GM04503 (cell line): ENCODE measurements at regions not wholly inside any gene's neighbourhood (a gene's known extent, or its start where the extent isn't known, plus 50 kb on each side); places are given as distances from the start of the nearest gene placed in this dataset.

Experiments used
- DNase-seq: peaks from one replicate; pipeline ENCODE4 v3.0.0-alpha.2; 2012; ENCODE audit warnings: low read depth

DNA sequence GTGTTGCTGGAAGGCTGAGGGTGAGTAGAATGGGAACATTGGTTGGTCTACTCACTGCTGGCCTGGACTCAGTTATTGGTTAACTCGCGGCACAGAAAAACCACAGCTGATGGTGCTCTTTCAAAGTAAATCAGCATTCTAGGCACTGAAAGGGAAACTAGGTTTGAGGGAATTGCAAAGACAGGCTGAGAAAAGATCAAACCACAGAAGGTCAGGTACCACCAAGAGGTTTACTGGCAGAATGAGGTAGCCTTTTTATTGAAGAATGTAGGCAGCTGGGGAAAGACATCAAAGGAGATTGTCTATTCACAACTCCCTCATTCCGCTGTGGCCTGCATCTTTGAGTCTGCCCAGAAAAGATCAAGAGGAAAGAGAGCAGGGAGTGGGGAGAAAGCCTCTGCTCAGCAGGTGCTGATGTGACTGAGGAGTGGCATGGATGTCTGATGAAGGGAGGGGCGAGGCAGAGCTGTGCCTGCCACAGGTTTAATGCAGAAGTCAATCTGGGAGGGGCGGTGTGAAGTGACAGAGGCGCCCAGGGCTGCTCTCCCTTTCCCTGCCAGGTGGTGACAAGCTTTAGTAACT is 255.5 kb downstream of the MAN2A1 start:
- DNase-seq = no peak

DNA sequence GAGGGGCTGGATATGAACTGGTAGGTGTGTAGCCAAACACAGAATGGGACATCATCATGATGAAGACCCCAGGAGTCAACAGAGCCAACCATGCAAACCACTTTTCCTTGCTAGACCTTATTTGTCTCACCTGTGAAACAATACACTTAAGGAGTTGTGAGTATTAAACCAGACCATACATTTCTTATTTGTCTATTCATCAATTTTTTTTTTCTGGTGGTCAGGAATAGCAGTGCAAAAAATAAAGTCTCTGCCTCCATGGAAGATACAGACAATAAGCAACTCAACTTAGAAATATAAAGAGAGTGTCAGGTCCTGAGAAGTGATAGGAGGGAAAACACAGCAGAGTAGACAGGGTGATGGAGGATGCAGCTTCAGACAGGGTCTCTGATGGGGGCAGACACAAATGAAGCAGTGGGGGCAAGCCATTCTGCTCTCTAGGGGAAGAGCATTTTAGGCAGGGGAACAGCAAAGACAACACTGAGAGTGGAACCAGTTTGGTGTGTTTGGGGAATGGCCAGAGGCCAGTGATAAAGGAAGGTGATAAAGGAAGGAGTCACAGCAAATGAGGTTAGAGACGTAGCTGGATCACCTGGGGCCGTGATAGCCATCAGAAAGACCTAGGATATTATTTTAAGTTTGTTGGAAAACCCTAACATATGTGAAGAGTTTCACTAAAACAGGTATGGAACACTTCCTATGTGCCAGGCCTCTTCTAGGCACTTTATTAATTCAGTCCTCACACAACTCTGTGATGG is 256.2 kb downstream of the MAN2A1 start:
- DNase-seq = no peak

DNA sequence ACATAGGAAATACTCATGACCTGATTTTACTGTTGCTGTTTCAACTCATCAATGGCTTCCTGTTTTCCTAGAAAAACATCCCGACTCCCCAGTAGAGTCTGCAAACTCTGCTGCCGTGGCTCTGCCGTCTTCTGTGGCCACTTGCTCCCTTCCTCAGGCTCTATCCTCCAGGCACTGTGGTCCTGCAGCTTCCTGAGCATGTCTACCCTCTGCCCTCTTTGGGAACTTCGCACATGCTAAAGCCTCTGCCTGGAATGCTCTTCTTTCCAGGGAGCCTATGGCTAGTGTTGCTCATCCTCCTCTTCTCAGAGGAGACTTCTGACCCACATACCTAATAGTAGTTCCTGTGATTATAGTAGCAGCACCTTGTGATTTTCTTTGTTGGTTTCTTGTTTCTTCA is 256.9 kb downstream of the MAN2A1 start:
- DNase-seq = no peak

DNA sequence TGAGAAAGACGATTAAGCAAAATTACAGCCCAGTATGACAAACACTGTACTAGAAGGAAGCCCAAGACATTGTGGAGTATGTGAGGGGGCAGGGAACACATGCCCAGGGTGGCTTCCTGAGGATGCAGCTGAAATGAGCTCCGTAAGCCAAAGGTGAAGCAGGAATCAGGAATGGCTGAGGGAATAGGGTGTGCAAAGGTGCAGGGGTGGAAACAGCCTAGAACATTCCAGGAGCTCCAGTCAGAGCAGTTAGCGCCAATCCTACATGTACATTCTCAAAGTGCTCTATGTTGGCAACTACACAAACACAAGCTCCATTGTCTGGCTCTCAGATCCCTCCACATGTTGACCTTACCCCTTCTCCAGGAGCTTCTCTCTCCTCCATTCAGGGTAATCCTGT is 257.9 kb downstream of the MAN2A1 start:
- no peak for DNase-seq

DNA sequence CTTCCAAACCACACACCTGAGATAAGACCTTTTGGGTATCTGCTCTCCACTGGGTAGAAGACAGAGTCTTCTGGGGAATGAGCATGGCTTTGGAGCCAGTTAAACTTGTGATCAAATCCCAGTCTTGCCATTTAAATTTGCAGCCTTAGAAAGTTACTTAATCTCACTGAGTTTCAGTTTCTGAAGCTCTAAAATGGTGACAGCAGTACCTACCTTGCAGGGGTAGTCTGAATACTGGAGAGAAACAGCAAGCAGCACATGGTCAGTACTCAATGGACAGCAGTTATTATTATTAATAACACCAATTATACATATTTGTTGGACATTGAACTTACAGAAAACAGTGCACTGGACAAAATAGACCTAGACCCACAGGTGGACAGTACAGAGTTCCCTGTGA is 260.9 kb downstream of the MAN2A1 start:
- no peak for DNase-seq

DNA sequence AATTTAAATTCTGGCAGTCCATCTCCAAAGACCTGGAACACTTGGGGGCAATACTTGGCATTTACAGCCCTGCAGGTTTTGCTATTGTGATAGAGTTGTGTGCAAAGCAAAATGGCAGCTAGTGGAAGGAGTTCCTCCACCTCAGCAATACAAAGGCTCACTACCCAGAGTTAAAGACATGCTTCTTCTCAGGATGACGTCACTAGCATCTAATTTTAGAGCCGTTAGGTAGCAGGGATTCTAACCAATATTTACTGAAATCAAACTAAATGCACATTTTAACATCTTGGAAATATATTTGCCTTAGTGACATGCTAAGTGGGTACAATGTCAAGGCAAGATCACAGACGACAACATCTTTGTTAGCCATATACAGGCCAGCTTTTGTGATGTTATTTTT is 261.6 kb downstream of the MAN2A1 start:
- no peak for DNase-seq

DNA sequence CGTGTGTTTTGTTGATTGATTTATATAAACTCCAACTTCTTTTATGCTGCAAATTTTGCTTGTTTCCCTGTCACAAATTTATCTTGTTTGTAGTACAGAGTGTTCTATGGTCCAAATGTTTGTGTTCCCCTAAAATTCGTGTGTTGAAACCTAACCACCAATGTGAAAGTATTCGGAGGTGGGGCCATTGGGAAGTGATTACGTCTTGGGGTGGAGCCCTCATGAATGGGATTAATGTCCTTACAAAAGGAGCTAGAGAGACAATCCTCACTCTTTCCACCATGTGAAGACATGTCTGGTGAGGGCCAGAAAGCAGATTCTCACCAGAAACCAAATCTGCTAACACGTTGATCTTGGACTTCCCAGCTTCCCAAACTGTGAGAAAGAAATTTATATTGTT is 262.0 kb downstream of the MAN2A1 start:
- no peak for DNase-seq

DNA sequence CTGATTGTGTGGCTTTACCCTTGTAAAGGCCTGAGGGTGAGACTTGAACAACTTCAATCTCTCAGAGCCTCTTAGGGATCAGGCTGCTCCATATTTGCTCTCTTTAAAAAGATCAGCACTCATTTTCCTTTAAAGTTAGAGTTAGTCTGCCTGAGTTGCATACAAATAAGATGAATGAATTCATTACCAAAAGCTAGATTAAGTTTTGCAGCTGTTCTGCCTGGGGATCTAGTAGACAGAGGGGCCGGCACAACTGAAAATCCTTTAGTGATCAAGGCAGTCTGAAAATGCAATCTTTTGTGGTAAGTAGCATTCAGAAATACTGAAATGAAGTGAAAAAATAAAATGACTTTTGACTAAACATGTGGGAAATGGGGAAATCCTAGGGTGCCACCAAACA is 264.0 kb downstream of the MAN2A1 start:
- no peak for DNase-seq

DNA sequence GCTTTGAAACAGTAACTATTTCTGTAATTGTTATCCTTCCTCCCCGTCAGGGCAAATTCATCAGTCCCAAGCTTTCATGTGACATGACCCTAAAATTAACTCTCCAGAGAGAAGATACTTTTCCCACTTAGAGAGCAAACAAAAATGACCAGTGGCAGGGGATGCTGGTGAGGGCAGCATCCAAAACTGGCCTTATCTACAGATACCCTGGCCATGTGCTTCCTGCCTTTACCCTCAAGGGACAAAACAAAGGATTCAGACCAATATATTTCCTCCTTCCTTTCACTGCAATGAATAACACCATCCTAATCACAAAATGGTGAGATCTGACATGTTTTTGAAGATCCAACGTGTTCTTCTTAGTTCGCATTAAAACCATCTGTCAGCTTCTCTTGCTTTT is 267.2 kb downstream of the MAN2A1 start:
- DNase-seq = no peak

DNA sequence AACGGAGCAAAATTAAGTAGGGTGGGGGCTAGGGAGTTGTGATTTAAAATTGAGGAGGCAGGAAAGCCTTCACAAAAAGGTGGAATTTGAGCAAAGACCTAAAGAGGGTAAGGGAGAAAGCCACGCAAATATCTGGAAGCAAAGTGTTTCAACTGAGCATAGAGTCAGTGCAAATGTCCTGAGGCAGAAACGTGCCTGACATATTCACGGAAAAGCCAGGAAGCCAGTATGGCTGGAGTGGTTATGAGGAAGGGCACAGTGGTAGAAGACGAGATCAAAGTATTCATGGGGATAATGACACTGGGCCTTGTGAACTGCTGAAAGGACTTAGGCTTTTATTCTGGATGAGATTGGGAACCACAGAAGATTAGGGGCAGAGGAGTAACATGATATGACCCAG is 268.4 kb downstream of the MAN2A1 start:
- no peak for DNase-seq

DNA sequence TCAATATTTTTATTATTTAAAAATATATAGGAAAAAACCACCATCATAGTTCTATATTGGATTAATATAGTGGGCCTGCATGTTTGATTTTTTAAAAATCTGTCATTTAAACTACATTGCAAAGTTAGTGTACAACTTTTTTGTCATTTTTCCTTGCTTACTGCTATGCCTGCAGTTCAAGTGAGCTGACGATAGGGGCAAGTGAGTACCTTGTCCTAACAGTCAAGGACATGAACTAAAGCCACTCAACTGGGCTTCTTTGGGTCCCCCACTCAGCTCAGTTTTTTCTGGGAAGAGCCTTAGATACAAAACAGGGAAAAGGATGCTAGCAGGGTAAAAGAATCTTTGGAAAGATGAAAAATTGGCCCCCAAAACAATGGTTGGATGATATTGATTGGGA is 269.9 kb downstream of the MAN2A1 start:
- DNase-seq = no peak

DNA sequence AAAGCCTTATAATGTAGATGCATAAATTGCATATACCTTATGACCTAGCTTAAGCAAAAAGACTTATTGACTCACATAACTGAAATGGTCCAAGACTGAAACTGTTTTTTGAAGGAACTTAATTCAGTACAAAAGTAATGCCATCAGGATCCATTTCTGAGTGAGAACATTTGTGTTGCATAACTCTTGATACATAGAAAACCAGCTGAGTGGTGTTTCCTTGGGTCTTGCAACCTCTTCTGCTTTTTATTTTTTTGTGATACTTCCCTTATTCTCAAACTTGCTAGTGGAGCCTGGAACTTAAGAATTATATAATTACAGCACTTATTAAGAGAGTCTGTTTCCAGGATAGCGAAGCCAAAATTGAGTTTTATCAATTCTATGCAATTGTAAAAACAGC is 272.0 kb downstream of the MAN2A1 start:
- no peak for DNase-seq

DNA sequence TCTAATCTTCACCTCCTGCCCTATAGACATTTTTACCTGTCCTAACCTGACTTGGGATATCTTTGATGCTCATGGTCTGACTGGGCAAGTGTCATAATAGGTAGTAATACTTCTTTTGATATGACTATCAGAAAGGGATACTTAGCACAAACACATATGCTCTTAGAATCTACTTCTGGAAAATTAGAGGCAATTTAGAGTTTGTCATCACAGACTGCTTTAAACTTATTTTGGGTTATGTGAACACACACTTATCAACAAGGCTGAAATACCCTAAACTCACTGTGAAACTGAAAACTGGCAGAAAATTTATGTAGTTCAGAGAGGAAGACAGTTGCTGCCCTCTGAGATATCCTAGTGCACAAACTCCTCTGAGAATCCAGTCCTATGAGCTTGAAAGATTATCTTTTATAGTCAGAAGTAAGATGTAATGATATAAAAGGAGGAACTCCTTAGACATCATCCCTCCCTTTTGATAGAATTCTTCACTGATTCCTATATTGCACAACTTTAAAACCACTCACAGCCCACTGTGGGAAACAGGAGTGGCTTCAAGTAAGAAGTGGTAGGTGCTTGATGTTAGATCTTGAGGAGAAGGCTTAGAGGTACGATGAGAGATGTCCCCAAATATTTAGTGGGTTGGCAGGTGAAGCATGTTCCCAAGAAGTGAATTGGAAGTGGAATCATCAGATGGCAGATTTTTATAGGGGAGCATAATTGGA is 273.3 kb downstream of the MAN2A1 start:
- DNase-seq = no peak

DNA sequence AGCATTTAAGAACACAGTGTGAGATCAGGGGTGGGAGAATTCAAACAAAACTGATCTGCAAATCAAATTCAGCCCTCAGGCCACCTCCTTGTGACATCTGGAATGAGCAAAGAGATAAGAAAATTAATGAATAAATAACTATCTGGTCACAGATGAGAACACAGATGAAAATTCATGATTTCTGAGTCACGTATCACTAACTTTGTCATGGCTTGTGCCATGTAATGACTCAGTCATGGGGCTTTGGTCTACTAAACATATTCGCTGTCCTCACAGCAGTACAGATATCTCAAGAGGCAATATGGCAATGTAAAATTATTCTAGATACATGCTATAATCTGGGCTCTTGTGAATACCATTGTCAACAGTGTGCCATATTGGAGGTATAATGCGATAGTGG is 274.4 kb downstream of the MAN2A1 start:
- no peak for DNase-seq

DNA sequence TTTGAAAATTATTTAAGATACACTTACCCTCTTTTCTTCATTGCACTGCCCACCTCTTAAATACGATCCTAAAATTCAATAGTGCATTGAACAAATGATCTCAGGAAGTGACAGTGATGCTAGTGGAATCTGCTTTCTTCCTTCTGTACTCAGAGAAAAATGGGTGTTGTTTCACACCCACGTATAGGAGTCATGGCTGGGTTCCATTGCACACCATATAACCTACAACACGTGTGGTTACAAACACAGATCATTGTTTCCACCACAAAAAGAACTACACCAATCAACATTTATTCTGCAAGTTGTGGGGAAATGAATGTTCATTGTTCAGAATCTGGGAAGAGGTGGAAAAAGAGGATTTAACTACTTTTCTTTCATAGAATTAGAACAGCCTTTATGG is 275.9 kb downstream of the MAN2A1 start:
- no peak for DNase-seq

DNA sequence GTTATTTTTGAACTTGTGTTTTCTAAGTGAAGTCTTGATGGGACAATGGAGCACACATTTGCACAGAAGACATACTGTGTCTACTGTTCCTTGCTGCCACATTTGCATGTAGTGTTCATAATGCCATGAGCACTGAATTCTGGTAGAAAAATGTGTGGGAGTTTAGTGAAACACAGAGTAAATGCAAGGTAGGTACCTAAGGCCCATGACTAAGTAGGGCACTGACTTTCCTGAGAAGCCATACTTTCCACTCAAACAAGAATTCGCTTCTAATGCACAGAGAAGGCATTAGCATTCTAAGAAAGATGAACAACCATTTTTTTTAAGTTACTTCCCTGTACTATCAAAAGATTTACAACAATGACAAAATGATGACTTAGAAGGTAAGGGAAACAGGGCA is 282.2 kb downstream of the MAN2A1 start:
- DNase-seq = no peak

DNA sequence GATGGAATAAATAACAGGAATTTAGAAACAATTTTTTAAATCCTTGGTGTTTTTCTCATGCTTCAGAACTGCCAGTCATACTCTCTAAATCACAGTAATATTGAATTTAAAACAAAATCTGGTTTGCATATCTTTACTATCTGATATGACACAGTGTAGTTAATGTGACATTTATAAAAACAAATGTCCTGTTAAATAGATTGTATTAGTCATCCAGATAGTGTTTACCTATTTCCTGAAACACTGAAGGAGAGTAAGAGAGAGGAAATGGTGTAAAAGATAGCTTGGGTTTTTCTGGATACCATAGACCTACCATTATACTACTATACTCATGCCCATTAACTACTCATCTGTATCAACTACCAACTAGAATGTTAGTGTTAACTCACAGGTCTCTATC is 292.3 kb downstream of the MAN2A1 start:
- no peak for DNase-seq

DNA sequence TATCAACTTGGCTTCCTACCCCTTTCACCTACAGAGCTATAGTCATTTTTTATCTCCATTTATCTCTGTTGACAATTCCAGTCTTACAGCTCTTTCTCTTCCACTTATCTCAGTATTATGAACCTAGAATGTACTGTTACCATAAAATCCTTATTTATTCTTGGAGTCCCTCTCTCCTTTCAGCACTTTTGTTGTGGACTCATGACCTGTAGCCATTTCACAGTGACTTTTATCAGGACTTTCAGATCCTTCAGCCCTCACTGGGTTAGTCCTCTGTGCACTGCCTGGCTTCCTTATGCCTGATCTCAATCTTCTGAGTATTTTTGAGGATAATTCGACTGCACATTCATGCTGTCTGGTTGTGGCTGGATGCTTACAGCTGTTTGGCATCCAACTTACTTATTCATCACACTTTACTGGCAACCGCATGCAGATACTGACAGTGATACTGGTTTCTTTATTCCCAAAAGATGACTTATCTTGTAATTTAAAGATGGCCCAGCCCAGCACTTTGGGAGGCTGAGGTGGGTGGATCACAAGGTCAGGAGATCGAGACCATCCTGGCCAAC is 293.3 kb downstream of the MAN2A1 start:
- no peak for DNase-seq

DNA sequence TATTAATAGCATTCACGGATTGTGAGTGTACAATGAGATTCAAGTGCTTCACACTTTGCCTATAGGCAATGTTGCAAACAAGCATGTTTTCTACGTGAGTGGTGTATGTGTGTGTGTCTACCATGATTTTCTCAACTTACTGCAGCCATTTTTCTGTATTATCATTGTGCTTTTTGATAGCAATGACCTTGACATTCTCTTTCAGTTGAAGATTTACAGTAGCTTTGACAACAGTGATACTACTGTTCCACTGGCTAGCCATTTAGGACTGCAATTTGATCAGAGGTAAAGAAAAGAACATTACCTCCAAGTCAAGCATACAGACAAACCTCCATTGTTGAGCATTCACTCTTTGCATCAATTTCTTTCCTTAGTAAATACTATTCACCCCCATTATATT is 297.0 kb downstream of the MAN2A1 start:
- DNase-seq = no peak

DNA sequence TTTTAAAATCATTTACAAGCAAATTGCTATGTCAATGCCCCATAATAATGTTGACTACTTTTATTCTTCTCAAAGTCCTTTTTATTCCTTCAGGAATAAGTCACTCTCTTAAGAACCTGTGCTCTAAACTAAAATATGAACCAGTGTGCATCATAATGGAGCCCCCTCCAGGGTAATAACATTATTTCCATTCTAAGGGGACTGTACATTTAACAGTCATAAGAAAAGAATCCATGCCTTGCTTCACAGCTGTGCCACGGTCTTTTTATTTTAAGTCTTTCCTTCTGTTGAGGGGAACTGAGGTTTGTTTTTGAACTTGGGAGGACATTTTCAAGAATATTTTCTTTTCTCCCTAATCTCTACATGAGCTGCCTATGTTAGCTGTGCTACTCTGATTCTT is 297.6 kb downstream of the MAN2A1 start:
- no peak for DNase-seq

DNA sequence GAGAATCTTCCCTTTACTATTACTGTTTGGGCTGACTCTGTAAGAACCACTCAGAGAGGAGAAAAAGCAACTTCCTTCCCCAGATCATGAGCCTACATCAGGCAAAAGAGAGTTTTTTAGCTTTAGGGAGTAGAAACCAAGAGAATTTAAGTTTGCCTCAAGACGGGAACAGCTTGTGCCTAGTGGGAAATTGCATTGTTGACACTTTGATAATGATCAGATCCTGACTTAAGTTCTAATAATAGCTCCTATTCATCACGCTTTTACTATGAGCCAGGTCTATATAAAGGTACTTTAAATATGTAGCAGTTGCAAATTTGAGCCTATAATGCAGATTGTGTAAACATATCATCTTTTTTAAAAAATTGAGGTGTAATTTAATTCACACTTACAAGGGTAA is 298.2 kb downstream of the MAN2A1 start:
- DNase-seq = no peak

DNA sequence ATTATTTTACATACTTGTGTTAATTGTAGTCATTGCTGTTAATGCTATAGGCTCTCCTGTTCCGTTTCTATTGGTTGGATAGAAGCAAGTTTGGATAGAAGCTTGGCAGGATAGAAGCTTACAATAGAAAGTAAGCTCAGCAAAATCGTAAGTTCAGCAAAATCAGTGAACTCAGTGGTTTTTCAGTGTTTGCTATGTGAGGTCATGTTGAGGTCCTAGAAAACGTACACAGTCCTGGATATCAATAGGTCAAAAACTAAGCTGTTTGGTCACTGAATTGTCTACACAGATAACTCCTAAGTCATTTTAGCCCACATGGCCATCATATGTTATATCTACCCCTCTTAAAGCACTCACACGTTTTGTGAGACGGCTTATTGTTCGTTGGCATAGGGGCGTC is 299.4 kb downstream of the MAN2A1 start:
- no peak for DNase-seq

DNA sequence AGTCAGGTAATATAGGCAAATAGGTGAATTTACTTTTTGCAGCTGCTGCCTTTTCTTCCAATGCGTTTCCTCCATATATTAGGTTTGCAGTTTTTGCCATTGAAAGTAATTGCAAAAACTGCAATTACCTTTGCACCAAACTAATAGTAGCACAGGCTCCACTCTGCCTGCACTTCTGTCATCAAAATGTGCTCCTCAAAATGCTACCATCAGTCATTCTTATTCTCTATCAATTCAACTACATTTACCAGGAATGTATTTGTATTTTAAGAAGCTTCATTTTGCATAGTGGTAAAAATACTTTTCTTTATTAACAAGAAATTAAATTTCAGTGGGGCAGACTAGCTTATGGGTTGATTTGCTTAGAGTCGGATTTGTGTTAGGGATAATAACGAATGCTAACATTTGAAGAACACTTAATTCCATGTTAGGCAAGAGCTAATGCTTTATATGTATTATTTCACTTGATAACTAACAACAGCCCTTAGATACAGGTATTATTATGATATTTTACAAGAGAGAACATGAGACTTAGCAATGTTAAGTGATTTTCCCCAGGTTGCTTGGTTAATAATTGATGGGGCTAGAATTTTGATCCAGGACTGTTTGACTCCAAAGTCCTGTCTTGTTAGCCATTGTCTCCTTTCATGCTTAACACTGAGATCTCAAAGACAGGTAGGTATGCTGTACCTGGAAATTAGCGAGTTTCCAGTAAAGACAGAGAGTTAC is 300.4 kb downstream of the MAN2A1 start:
- no peak for DNase-seq
